GM12878 (cell line): ENCODE measurements at regions not wholly inside any gene's neighbourhood (a gene's known extent, or its start where the extent isn't known, plus 50 kb on each side); places are given as distances from the start of the nearest gene placed in this dataset.

Experiments
- ATAC-seq: fragments of 200-7000 bp; cut with Tn5 transposase; 3 replicates; pipeline ENCODE4 v1.9.1; 2020; ENCODE audit warnings: mild to moderate bottlenecking, moderate library complexity
- BruUV-seq: library from RNA; stranded (reverse); fragments of 400-500 nt; replicated peaks from 2 replicates; lab custom pipeline; 2021; lab: Mats Ljungman, UMichigan
- CTCF ChIA-PET: fragments of 300-600 bp; sonication (Branson Sonifier 250); formaldehyde crosslinking; extraction: SDS; loops from one replicate; lab custom pipeline; 2021; ENCODE audit warnings: inconsistent platforms; lab: Yijun Ruan, JAX
- POLR2A ChIA-PET: fragments of 350-600 bp; formaldehyde crosslinking; extraction: SDS; loops from one replicate; lab custom pipeline; 2021; ENCODE audit warnings: inconsistent platforms; lab: Charles Lee
- RAD21 ChIA-PET: fragments of 300-600 bp; sonication (Branson Sonifier 250); formaldehyde crosslinking; loops from one replicate; lab custom pipeline; 2023; ENCODE audit warnings: antibody characterized with exemption; ENCODE audit not compliant: unreplicated experiment; lab: Charles Lee
- SMC1A ChIA-PET: fragments of 300-600 bp; sonication (Branson Sonifier 250); formaldehyde crosslinking; loops from one replicate; lab custom pipeline; 2023; ENCODE audit not compliant: unreplicated experiment, uncharacterized antibody; lab: Charles Lee
- DNase-seq: peaks from one replicate; pipeline ENCODE4 v3.0.0-alpha.2; 2011; ENCODE audit warnings: low read depth, low spot score
- FAIRE-seq: peaks from 3 replicates; lab custom pipeline; 2011; peaks lifted over from hg19 to GRCh38; lab: Jason Lieb, UNC
- H2AFZ ChIP-seq: 2 replicates; pipeline ENCODE4 v1.6.0; 2011; ENCODE audit warnings: low read depth, low read length, control low read depth; ENCODE audit not compliant: control insufficient read depth
- H3K27ac ChIP-seq: 2 replicates; pipeline ENCODE4 v1.5.1; 2011; ENCODE audit warnings: control low read depth; ENCODE audit not compliant: control insufficient read depth, insufficient read depth
- H3K27me3 ChIP-seq, 2 experiments: replicated peaks in 1 of 2; 2 replicates each; pipeline versions ENCODE4 v1.6.0 to v1.6.1; 2011; ENCODE audit warnings: low read length in 1 of 2; ENCODE audit not compliant: control insufficient read depth in 2 of 2, insufficient read depth in 2 of 2
- H3K36me3 ChIP-seq, 2 experiments: 2 replicates each; pipeline ENCODE4 v1.5.1; 2011; ENCODE audit warnings: low read length in 1 of 2; ENCODE audit not compliant: control insufficient read depth in 2 of 2, insufficient read depth in 2 of 2
- H3K4me1 ChIP-seq: 2 replicates; pipeline ENCODE4 v1.6.1; 2011; ENCODE audit warnings: mild to moderate bottlenecking, low read length, moderate library complexity, mixed read lengths; ENCODE audit not compliant: control insufficient read depth, insufficient read depth
- H3K4me2 ChIP-seq: 2 replicates; pipeline ENCODE4 v1.6.0; 2011; ENCODE audit warnings: control low read depth; ENCODE audit not compliant: control insufficient read depth, insufficient read depth
- H3K4me3 ChIP-seq: fragments of 200-600 bp; sonication (generic); 2 replicates; pipeline ENCODE4 v1.5.1; 2016
- H3K79me2 ChIP-seq: 2 replicates; pipeline ENCODE4 v1.6.0; 2011; ENCODE audit warnings: low read length; ENCODE audit not compliant: control insufficient read depth, insufficient read depth
- H3K9ac ChIP-seq: 2 replicates; pipeline ENCODE4 v1.8.0; 2011; ENCODE audit warnings: low read length, control low read depth, mixed read lengths; ENCODE audit not compliant: control insufficient read depth, insufficient read depth
- H3K9me3 ChIP-seq: replicated peaks from 3 replicates; pipeline ENCODE4 v1.5.1; 2011; ENCODE audit warnings: mild to moderate bottlenecking, low read length; ENCODE audit not compliant: control insufficient read depth, insufficient read depth
- H4K20me1 ChIP-seq: 2 replicates; pipeline ENCODE4 v1.6.0; 2011; ENCODE audit not compliant: control insufficient read depth, insufficient read depth
- CHD4 ChIP-seq: fragments of 200-600 bp; sonication (generic); IDR thresholded peaks from 2 replicates; pipeline ENCODE4 v1.6.1; 2016; ENCODE audit warnings: mild to moderate bottlenecking
- FOXK2 ChIP-seq: fragments of 450-650 bp; IDR thresholded peaks from 2 replicates; pipeline ENCODE4 v1.6.1; 2017; ENCODE audit warnings: mild to moderate bottlenecking, moderate library complexity
- HDAC2 ChIP-seq: fragments of 200-600 bp; sonication (generic); IDR thresholded peaks from 2 replicates; pipeline ENCODE4 v1.6.1; 2017
- IRF4 ChIP-seq: IDR thresholded peaks from 2 replicates; pipeline ENCODE4 v1.6.1; 2011; ENCODE audit warnings: low read depth, low read length
- MYB ChIP-seq: fragments of 150-350 bp; IDR thresholded peaks from 2 replicates; pipeline ENCODE4 v1.6.1; 2014; ENCODE audit warnings: mild to moderate bottlenecking, low read depth, low read length, borderline replicate concordance
- MYC ChIP-seq: IDR thresholded peaks from 2 replicates; pipeline ENCODE4 v1.6.1; 2011; ENCODE audit warnings: mild to moderate bottlenecking, low read length, moderate library complexity, inconsistent platforms; ENCODE audit not compliant: insufficient read depth, insufficient replicate concordance, insufficient read length, severe bottlenecking
- NRF1 ChIP-seq: conservative IDR thresholded peaks from 2 replicates; pipeline ENCODE4 v1.6.1; 2011; ENCODE audit warnings: mild to moderate bottlenecking, low read depth, low read length, improper control_type of control experiment
- SREBF1 ChIP-seq: IDR thresholded peaks from 2 replicates; pipeline ENCODE4 v1.6.1; 2012; ENCODE audit warnings: mild to moderate bottlenecking, low read length
- STAT3 ChIP-seq: IDR thresholded peaks from 2 replicates; pipeline ENCODE4 v1.6.1; 2011; ENCODE audit warnings: low read depth, low read length, improper control_type of control experiment
- TAF1 ChIP-seq: IDR thresholded peaks from 2 replicates; pipeline ENCODE4 v1.6.1; 2011; ENCODE audit warnings: mild to moderate bottlenecking, low read depth, low read length, borderline replicate concordance
- ZNF384 ChIP-seq: IDR thresholded peaks from 2 replicates; pipeline ENCODE4 v1.6.1; 2012; ENCODE audit warnings: low read depth, mild to moderate bottlenecking, low read length, improper control_type of control experiment, borderline replicate concordance
- WGBS: methylation state at CpG from one replicate; pipeline ENCODE4 v1.1.6; 2016; ENCODE audit warnings: low lambda C conversion rate; ENCODE audit not compliant: insufficient replicate concordance, insufficient coverage; ENCODE audit errors: missing lambda C conversion rate; 5-methylcytosine and 5-hydroxymethylcytosine counted together
- in situ Hi-C: fragments of 300-500 bp; cut with MboI; formaldehyde crosslinking; loops from 9 replicates; pipeline ENCODE4 v1.14.3; 2018; ENCODE audit warnings: mixed read lengths
- intact Hi-C: fragments of 100-400 bp; cut with micrococcal nuclease; formaldehyde crosslinking; loops from one replicate; pipeline ENCODE4 v1.14.2; 2022; ENCODE audit not compliant: unreplicated experiment
- TF ChIP-seq, protein P1 (sequence below): IDR thresholded peaks from 2 replicates; pipeline ENCODE4 v1.6.1; 2011; ENCODE audit warnings: mild to moderate bottlenecking, low read depth, low read length, moderate library complexity; ENCODE audit not compliant: insufficient replicate concordance
- TF ChIP-seq, protein P2 (sequence below): fragments of 450-650 bp; IDR thresholded peaks from 2 replicates; pipeline ENCODE4 v1.6.1; 2017; ENCODE audit warnings: mild to moderate bottlenecking, low read depth, inconsistent platforms; ENCODE audit not compliant: poor library complexity, severe bottlenecking
- TF ChIP-seq, protein P3 (sequence below): IDR thresholded peaks from 2 replicates; pipeline ENCODE4 v1.6.1; 2011; ENCODE audit warnings: low read depth, mild to moderate bottlenecking, low read length, moderate library complexity, borderline replicate concordance; ENCODE audit errors: extremely low read depth

DNA sequence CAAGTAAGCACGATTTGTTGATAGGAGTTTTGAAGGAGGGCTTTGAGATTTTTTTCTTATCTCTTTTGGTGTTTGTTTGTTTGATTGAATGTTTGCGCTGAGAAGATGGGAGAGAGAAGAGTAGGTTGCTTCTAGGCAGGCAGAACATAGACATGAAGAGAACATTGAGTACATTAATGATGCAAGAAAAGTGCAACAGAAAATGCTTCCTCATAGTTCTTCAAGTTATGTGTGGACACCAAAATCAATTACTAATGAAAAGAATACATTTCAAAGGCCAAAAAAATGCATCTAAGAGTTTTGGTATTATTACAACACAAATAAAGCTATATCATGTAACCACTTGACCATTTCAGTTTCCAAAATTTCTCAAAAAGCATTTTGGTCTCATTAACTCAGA is 191.0 kb upstream of the PPARGC1A start:
- no peak overlapping the region for H3K4me3 ChIP-seq
- H3K4me1 ChIP-seq, result no peaks in the 10 kb centered on the region
- no peak overlapping the region for H3K9ac ChIP-seq
- H3K27ac ChIP-seq, result no peak overlapping the region
- POLR2A ChIA-PET, result no interaction called here
- FAIRE-seq, result no peak
- 4% methylated on average over 2 of the region's 2 CpGs for WGBS
- in situ Hi-C loops (no loop called here), intact Hi-C loops (no loop called here)
- H3K4me2 ChIP-seq, result no peak overlapping the region
- no TSS peak for BruUV-seq
- H3K9me3 ChIP-seq, result no peaks in the 10 kb centered on the region
- ATAC-seq, result no peak
- no peak for DNase-seq
- no peaks in the 10 kb centered on the region for H3K79me2 ChIP-seq
- no peak overlapping the region for H2AFZ ChIP-seq
- no peaks in the 10 kb centered on the region for H4K20me1 ChIP-seq
- H3K27me3 ChIP-seq, result no peaks in the 10 kb centered on the region
- SMC1A ChIA-PET, result interaction anchor here (0.8 kb wide), 1 partner anchor 14 kb away, joined by 4 read pairs; no protein-coding TSS in a partner anchor
- no peak for TF ChIP-seq MYC
- TF ChIP-seq SREBF1, result no peak
- no peak for TF ChIP-seq FOXK2
- TF ChIP-seq MYB, result no peak
- TF ChIP-seq, protein P1, sequence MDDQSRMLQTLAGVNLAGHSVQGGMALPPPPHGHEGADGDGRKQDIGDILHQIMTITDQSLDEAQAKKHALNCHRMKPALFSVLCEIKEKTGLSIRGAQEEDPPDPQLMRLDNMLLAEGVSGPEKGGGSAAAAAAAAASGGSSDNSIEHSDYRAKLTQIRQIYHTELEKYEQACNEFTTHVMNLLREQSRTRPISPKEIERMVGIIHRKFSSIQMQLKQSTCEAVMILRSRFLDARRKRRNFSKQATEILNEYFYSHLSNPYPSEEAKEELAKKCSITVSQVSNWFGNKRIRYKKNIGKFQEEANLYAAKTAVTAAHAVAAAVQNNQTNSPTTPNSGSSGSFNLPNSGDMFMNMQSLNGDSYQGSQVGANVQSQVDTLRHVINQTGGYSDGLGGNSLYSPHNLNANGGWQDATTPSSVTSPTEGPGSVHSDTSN, result no peak
- no peak for TF ChIP-seq HDAC2
- no peak for TF ChIP-seq CHD4
- no peak for TF ChIP-seq STAT3
- TF ChIP-seq, protein P2, sequence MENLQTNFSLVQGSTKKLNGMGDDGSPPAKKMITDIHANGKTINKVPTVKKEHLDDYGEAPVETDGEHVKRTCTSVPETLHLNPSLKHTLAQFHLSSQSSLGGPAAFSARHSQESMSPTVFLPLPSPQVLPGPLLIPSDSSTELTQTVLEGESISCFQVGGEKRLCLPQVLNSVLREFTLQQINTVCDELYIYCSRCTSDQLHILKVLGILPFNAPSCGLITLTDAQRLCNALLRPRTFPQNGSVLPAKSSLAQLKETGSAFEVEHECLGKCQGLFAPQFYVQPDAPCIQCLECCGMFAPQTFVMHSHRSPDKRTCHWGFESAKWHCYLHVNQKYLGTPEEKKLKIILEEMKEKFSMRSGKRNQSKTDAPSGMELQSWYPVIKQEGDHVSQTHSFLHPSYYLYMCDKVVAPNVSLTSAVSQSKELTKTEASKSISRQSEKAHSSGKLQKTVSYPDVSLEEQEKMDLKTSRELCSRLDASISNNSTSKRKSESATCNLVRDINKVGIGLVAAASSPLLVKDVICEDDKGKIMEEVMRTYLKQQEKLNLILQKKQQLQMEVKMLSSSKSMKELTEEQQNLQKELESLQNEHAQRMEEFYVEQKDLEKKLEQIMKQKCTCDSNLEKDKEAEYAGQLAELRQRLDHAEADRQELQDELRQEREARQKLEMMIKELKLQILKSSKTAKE, result no peak
- TF ChIP-seq IRF4, result no peak
- TF ChIP-seq TAF1, result no peak
- no peak for TF ChIP-seq NRF1
- no peak for TF ChIP-seq ZNF384
- TF ChIP-seq, protein P3, sequence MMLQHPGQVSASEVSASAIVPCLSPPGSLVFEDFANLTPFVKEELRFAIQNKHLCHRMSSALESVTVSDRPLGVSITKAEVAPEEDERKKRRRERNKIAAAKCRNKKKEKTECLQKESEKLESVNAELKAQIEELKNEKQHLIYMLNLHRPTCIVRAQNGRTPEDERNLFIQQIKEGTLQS, result no peak
- RAD21 ChIA-PET, result no interaction called here
- H3K36me3 ChIP-seq, result no peaks in the 10 kb centered on the region
- CTCF ChIA-PET, result no interaction called here
